ENCODE measurements at regions not wholly inside any gene's neighbourhood (a gene's known extent, or its start where the extent isn't known, plus 50 kb on each side); places are given as distances from the start of the nearest gene placed in this dataset.

DNA sequence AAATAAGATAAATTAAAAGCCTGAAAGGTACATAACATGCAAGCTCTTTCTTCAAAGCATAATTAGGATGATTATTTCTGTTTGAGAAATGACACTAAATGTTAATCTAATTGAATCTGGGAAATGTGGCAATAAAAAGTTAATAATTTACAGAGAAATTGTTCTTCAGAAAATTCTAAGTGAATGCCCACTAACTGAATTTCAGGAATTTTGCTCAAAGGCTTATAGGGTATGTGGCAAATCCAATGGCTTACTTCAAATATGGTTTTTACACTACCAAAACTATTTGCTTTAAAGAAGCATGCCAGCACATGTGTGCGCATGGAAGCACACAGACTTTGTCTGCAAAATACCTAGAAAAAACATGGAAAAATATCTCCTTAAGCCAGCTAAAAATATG is 186.6 kb upstream of the FOXD3 start:
- H3K4me3 ChIP-seq (replicated peaks in 1 of 4; ENCODE audit: control extremely low read depth in 1 of 4, insufficient read depth in 1 of 4, low read depth in 3 of 4, low read length in 4 of 4): no peak overlapping the region
- no peak overlapping the region for H3K9ac ChIP-seq (ENCODE audit: insufficient read depth, low read length)
- no peaks in the 10 kb centered on the region for H3K9me3 ChIP-seq (ENCODE audit: control insufficient read depth, insufficient read depth, low read depth, low read length)
- DNase-seq (ENCODE audit: low read depth in 2 of 2): no peak
- H3K79me2 ChIP-seq (ENCODE audit: control insufficient read depth, insufficient read depth, low read length): no peaks in the 10 kb centered on the region
- H4K20me1 ChIP-seq (ENCODE audit: control insufficient read depth, extremely low read depth, insufficient read depth, low read length): no peaks in the 10 kb centered on the region
- no peaks in the 10 kb centered on the region for H3K27me3 ChIP-seq (ENCODE audit: control insufficient read depth, insufficient read depth, low read length)
- H2AFZ ChIP-seq (ENCODE audit: low read length): no peak overlapping the region
- no peak overlapping the region for H3K27ac ChIP-seq (ENCODE audit: insufficient read depth, low read length)
- H3K36me3 ChIP-seq (ENCODE audit: control insufficient read depth, insufficient read depth, low read length): no peaks in the 10 kb centered on the region
- no peak overlapping the region for H3K4me2 ChIP-seq (ENCODE audit: extremely low read depth, insufficient read depth, low read length)
- H3K4me1 ChIP-seq (ENCODE audit: control insufficient read depth, extremely low read depth, insufficient read depth, low read length): no peaks in the 10 kb centered on the region
- no peak for TF ChIP-seq EZH2 (IDR thresholded peaks at IDR 0.05; ENCODE audit: low read length, missing control alignments)
- TF ChIP-seq, protein P1, sequence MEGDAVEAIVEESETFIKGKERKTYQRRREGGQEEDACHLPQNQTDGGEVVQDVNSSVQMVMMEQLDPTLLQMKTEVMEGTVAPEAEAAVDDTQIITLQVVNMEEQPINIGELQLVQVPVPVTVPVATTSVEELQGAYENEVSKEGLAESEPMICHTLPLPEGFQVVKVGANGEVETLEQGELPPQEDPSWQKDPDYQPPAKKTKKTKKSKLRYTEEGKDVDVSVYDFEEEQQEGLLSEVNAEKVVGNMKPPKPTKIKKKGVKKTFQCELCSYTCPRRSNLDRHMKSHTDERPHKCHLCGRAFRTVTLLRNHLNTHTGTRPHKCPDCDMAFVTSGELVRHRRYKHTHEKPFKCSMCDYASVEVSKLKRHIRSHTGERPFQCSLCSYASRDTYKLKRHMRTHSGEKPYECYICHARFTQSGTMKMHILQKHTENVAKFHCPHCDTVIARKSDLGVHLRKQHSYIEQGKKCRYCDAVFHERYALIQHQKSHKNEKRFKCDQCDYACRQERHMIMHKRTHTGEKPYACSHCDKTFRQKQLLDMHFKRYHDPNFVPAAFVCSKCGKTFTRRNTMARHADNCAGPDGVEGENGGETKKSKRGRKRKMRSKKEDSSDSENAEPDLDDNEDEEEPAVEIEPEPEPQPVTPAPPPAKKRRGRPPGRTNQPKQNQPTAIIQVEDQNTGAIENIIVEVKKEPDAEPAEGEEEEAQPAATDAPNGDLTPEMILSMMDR (conservative IDR thresholded peaks at IDR 0.05 in 1 of 2, IDR thresholded peaks at IDR 0.05 in 1 of 2; ENCODE audit: low read depth in 1 of 2, low read length in 2 of 2): no peak

DNA sequence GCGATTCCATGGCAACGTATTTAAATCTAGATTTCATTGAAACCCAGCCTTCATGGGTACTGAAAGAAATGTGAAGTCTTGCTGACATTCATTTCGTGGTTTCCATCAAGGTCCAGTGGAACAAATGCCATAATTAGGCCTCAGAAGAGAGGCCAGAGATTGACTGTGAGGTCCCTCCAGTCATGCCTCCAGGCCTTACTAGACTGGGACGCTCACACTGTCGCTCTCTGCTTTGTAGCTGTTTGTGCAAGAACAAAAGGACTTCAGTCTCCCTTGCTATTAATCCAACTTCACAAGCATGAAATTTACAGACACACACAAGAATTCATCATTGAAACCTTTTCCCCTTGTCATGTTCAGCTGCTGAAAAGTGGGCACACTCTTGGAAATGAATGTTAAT is 180.4 kb upstream of the FOXD3 start:
- Histone ChIP-seq H3K36me3 (ENCODE audit: control insufficient read depth, insufficient read depth, low read length) (no peaks in the 10 kb centered on the region), H3K27ac (ENCODE audit: insufficient read depth, low read length) (no peak overlapping the region), H3K4me1 (ENCODE audit: control insufficient read depth, extremely low read depth, insufficient read depth, low read length) (no peaks in the 10 kb centered on the region), H3K27me3 (ENCODE audit: control insufficient read depth, insufficient read depth, low read length) (peaks cover 3% of the 10 kb centered on the region), H3K9ac (ENCODE audit: insufficient read depth, low read length) (no peak overlapping the region), H2AFZ (ENCODE audit: low read length) (no peak overlapping the region), H3K4me2 (ENCODE audit: extremely low read depth, insufficient read depth, low read length) (no peak overlapping the region), H3K9me3 (ENCODE audit: control insufficient read depth, insufficient read depth, low read depth, low read length) (no peaks in the 10 kb centered on the region), H3K4me3 (replicated peaks in 1 of 4; ENCODE audit: control extremely low read depth in 1 of 4, insufficient read depth in 1 of 4, low read depth in 3 of 4, low read length in 4 of 4) (no peak overlapping the region), H3K79me2 (ENCODE audit: control insufficient read depth, insufficient read depth, low read length) (no peaks in the 10 kb centered on the region), H4K20me1 (ENCODE audit: control insufficient read depth, extremely low read depth, insufficient read depth, low read length) (no peaks in the 10 kb centered on the region)
- no peak for TF ChIP-seq EZH2 (IDR thresholded peaks at IDR 0.05; ENCODE audit: low read length, missing control alignments)
- TF ChIP-seq, protein P1 (conservative IDR thresholded peaks at IDR 0.05 in 1 of 2, IDR thresholded peaks at IDR 0.05 in 1 of 2; ENCODE audit: low read depth in 1 of 2, low read length in 2 of 2): no peak
- no peak for DNase-seq (ENCODE audit: low read depth in 2 of 2)

GRCh38 chr1:63143482-63143881 is 178.9 kb upstream of the FOXD3 start:
- H3K27ac ChIP-seq (ENCODE audit: insufficient read depth, low read length): no peak overlapping the region

More at GRCh38 chr1:63143482-63143881, 178.9 kb upstream of the FOXD3 start:
- no peaks in the 10 kb centered on the region for H3K79me2 ChIP-seq (ENCODE audit: control insufficient read depth, insufficient read depth, low read length)
- no peaks in the 10 kb centered on the region for H3K36me3 ChIP-seq (ENCODE audit: control insufficient read depth, insufficient read depth, low read length)
- no peaks in the 10 kb centered on the region for H3K9me3 ChIP-seq (ENCODE audit: control insufficient read depth, insufficient read depth, low read depth, low read length)
- no peak overlapping the region for H3K4me2 ChIP-seq (ENCODE audit: extremely low read depth, insufficient read depth, low read length)
- no peak overlapping the region for H2AFZ ChIP-seq (ENCODE audit: low read length)
- no peak for DNase-seq (ENCODE audit: low read depth in 2 of 2)
- no peak for TF ChIP-seq EZH2 (IDR thresholded peaks at IDR 0.05; ENCODE audit: low read length, missing control alignments)
- TF ChIP-seq, protein P1 (conservative IDR thresholded peaks at IDR 0.05 in 1 of 2, IDR thresholded peaks at IDR 0.05 in 1 of 2; ENCODE audit: low read depth in 1 of 2, low read length in 2 of 2): peak in 1 of 2 donors; percentile 10
- no peaks in the 10 kb centered on the region for H4K20me1 ChIP-seq (ENCODE audit: control insufficient read depth, extremely low read depth, insufficient read depth, low read length)
- no peaks in the 10 kb centered on the region for H3K4me1 ChIP-seq (ENCODE audit: control insufficient read depth, extremely low read depth, insufficient read depth, low read length)
- no peak overlapping the region for H3K4me3 ChIP-seq (replicated peaks in 1 of 4; ENCODE audit: control extremely low read depth in 1 of 4, insufficient read depth in 1 of 4, low read depth in 3 of 4, low read length in 4 of 4)
- H3K27me3 ChIP-seq (ENCODE audit: control insufficient read depth, insufficient read depth, low read length): peaks cover 3% of the 10 kb centered on the region
- no peak overlapping the region for H3K9ac ChIP-seq (ENCODE audit: insufficient read depth, low read length)

All from fibroblast of lung (primary cell).